ENCODE measurements at regions not wholly inside any gene's neighbourhood (a gene's known extent, or its start where the extent isn't known, plus 50 kb on each side); places are given as distances from the start of the nearest gene placed in this dataset.

GRCh38 chr6:167576050-167576741 is 250.5 kb upstream of the AFDN start:
- Histone ChIP-seq H4K20me1 (ENCODE audit: control insufficient read depth, insufficient read depth, low read depth, low read length) (no peaks in the 10 kb centered on the region), H3F3A (ENCODE audit: control insufficient read depth, insufficient read depth) (no peaks in the 10 kb centered on the region), H3K9me2 (replicated peaks; ENCODE audit: control insufficient read depth, low read length) (no peaks in the 10 kb centered on the region), H3K27ac (ENCODE audit: low read depth, low read length) (no peak overlapping the region), H3K4me2 (ENCODE audit: low read length) (no peak overlapping the region), H3K79me2 (ENCODE audit: control insufficient read depth, low read length) (no peaks in the 10 kb centered on the region), H3K27me3 (ENCODE audit: control insufficient read depth, low read length) (no peaks in the 10 kb centered on the region), H3K4me3 (ENCODE audit: low read length) (no peak overlapping the region), H3K4me1 (ENCODE audit: control insufficient read depth, low read length) (no peaks in the 10 kb centered on the region), H3K36me3 (ENCODE audit: control insufficient read depth, low read length) (no peaks in the 10 kb centered on the region), H3K9me3 (ENCODE audit: control insufficient read depth, insufficient read depth, low read length) (no peaks in the 10 kb centered on the region)
- TF ChIP-seq CTCF (IDR thresholded peaks at IDR 0.05; ENCODE audit: low read depth, low read length, poor library complexity, severe bottlenecking) (no peak), EZH2phosphoT487 (IDR thresholded peaks at IDR 0.05; ENCODE audit: borderline replicate concordance, low read length) (no peak)

GRCh38 chr6:167576828-167577503 is 249.7 kb upstream of the AFDN start:
- H3K27me3 ChIP-seq (ENCODE audit: control insufficient read depth, low read length) = no peaks in the 10 kb centered on the region
- H3K4me3 ChIP-seq (ENCODE audit: low read length) = no peak overlapping the region
- H4K20me1 ChIP-seq (ENCODE audit: control insufficient read depth, insufficient read depth, low read depth, low read length) = no peaks in the 10 kb centered on the region
- no peak overlapping the region for H3K4me2 ChIP-seq (ENCODE audit: low read length)
- H3K4me1 ChIP-seq (ENCODE audit: control insufficient read depth, low read length) = no peaks in the 10 kb centered on the region
- H3F3A ChIP-seq (ENCODE audit: control insufficient read depth, insufficient read depth) = no peaks in the 10 kb centered on the region
- H3K36me3 ChIP-seq (ENCODE audit: control insufficient read depth, low read length) = no peaks in the 10 kb centered on the region
- H3K27ac ChIP-seq (ENCODE audit: low read depth, low read length) = no peak overlapping the region
- no peaks in the 10 kb centered on the region for H3K9me2 ChIP-seq (replicated peaks; ENCODE audit: control insufficient read depth, low read length)
- TF ChIP-seq CTCF (IDR thresholded peaks at IDR 0.05; ENCODE audit: low read depth, low read length, poor library complexity, severe bottlenecking) (no peak), EZH2phosphoT487 (IDR thresholded peaks at IDR 0.05; ENCODE audit: borderline replicate concordance, low read length) (no peak)
- H3K9me3 ChIP-seq (ENCODE audit: control insufficient read depth, insufficient read depth, low read length) = no peaks in the 10 kb centered on the region
- H3K79me2 ChIP-seq (ENCODE audit: control insufficient read depth, low read length) = no peaks in the 10 kb centered on the region

GRCh38 chr6:167577891-167578361 is 248.8 kb upstream of the AFDN start:
- Histone ChIP-seq H3K4me1 (ENCODE audit: control insufficient read depth, low read length) (no peaks in the 10 kb centered on the region), H3K36me3 (ENCODE audit: control insufficient read depth, low read length) (no peaks in the 10 kb centered on the region), H4K20me1 (ENCODE audit: control insufficient read depth, insufficient read depth, low read depth, low read length) (no peaks in the 10 kb centered on the region), H3K79me2 (ENCODE audit: control insufficient read depth, low read length) (no peaks in the 10 kb centered on the region), H3F3A (ENCODE audit: control insufficient read depth, insufficient read depth) (no peaks in the 10 kb centered on the region), H3K4me2 (ENCODE audit: low read length) (no peak overlapping the region), H3K27me3 (ENCODE audit: control insufficient read depth, low read length) (no peaks in the 10 kb centered on the region), H3K4me3 (ENCODE audit: low read length) (no peak overlapping the region), H3K27ac (ENCODE audit: low read depth, low read length) (no peak overlapping the region), H3K9me3 (ENCODE audit: control insufficient read depth, insufficient read depth, low read length) (no peaks in the 10 kb centered on the region), H3K9me2 (replicated peaks; ENCODE audit: control insufficient read depth, low read length) (no peaks in the 10 kb centered on the region)
- TF ChIP-seq EZH2phosphoT487 (IDR thresholded peaks at IDR 0.05; ENCODE audit: borderline replicate concordance, low read length) (no peak), CTCF (IDR thresholded peaks at IDR 0.05; ENCODE audit: low read depth, low read length, poor library complexity, severe bottlenecking) (no peak)

All from DOHH2 (cell line).